ENCODE measurements at regions not wholly inside any gene's neighbourhood (a gene's known extent, or its start where the extent isn't known, plus 50 kb on each side); places are given as distances from the start of the nearest gene placed in this dataset.

DNA sequence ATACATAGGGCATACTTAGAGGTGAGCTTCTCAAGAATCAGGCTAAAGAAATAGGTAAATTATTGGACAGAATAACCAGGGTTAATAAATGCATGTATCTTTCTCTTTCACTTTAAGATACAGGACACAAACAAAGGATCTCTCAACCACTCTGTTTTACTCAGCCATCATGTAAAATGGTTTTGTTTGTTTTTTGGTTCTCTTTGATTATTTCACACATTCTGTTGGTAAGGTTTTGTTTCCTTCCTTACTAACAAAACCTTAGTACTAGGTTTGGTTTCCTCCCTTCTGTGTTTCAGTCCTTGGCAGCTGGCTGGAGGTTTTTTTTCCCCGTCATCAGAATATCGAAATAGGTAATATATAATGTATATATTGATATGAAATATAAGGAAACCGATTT is 1506.8 kb upstream of the TMEFF2 start:
- DNase-seq (ENCODE audit: insufficient read length, low spot score) (no peak), FAIRE-seq (no peak)
- no peak for TF ChIP-seq CTCF (IDR thresholded peaks at IDR 0.05; ENCODE audit: insufficient read depth, missing control alignments)

DNA sequence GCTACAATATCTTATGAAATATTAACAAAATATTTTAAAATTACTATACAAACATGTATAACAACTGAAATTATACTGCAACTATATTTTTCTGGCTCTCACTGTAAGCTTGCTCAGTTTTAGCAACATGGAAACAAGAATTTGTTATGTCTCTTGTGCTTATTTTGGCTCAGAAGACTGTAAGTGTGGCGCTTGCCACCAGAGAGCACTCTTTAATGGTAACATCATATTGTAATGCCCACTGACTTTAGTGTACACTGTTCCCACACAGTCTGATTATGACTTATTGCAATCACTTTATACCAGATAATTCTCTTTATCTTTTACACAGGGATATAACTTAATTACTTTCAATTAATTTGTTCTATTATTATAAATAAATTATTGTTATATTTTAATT is 1500.6 kb upstream of the TMEFF2 start:
- TF ChIP-seq CTCF (IDR thresholded peaks at IDR 0.05; ENCODE audit: insufficient read depth, missing control alignments): peak; percentile 62

DNA sequence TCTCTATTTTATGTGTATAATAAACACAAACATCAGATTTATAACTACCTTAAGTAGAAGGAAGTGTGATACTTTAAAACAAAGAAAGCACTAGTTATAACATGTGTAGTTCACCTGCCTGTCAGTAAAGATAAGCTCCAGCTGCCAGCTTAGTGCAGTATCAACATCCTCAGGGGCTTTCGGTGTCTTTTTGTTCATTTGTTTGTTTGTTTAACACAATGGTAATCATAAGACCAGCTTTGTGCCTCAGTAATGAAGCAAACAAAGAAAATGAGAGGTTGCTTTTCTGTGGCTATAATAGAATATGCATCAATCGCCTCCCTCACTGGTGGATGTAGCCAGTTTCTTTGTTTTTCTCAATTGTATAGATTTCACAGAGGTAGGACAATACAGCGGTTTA is 1499.0 kb upstream of the TMEFF2 start:
- no peak for FAIRE-seq
- DNase-seq (ENCODE audit: insufficient read length, low spot score): no peak
- TF ChIP-seq CTCF (IDR thresholded peaks at IDR 0.05; ENCODE audit: insufficient read depth, missing control alignments): no peak

More for the DNA sequence above, 1500.6 kb upstream of the TMEFF2 start:
- peak; percentile 88 for FAIRE-seq
- DNase-seq (ENCODE audit: insufficient read length, low spot score): no peak

- no peak for TF ChIP-seq CTCF (IDR thresholded peaks at IDR 0.05; ENCODE audit: insufficient read depth, missing control alignments)
- DNase-seq (ENCODE audit: insufficient read length, low spot score) (no peak), FAIRE-seq (peak; percentile 84)
These were observed 1495.8 kb upstream of the TMEFF2 start for GRCh38 chr2:193690572-193690971.

- FAIRE-seq (no peak), DNase-seq (ENCODE audit: insufficient read length, low spot score) (no peak)
- TF ChIP-seq CTCF (IDR thresholded peaks at IDR 0.05; ENCODE audit: insufficient read depth, missing control alignments): no peak
These were observed 1492.5 kb upstream of the TMEFF2 start for GRCh38 chr2:193687195-193687594.

DNA sequence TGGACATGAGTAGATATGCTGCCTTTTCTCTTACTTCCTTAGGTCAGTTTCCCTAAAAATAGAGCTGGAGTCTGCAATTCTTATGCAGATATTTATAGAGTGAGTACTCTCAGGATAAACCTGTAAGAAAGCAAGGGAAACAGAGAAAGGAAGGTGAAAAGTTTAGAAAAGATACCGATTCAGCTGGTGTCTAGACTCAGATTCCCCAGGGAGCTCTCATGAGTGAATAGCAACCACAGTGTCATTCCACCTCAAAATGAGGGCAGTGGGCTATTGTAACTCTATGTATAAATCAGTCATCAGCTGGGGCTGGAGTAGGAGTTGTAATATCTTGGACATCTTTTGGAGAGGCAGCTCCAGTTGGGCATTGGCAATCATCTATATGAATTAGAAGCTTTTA is 1485.1 kb upstream of the TMEFF2 start:
- no peak for TF ChIP-seq CTCF (IDR thresholded peaks at IDR 0.05; ENCODE audit: insufficient read depth, missing control alignments)
- FAIRE-seq (peak; percentile 16), DNase-seq (ENCODE audit: insufficient read length, low spot score) (no peak)

DNA sequence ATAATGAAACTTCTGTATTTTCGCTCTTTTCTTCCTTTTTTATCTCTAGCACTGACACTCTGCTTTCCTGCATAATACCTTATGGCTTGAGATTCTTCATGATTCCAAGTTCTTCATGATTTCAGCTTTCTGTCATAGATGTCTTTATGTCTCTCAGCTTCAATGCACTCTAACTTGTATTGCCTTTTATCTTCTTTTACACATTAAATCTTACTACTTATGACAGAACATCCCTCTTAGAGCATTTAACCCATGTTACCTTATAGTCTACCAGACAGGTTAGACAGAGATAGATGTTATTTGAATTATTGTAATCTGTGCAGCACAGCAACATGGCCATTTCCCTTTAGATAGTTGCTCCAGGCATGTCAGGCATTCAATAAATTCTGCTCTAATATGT is 1475.7 kb upstream of the TMEFF2 start:
- no peak for FAIRE-seq

More for the DNA sequence above, 1475.7 kb upstream of the TMEFF2 start:
- no peak for TF ChIP-seq CTCF (IDR thresholded peaks at IDR 0.05; ENCODE audit: insufficient read depth, missing control alignments)
- no peak for DNase-seq (ENCODE audit: insufficient read length, low spot score)

Data from D721Med (cell line).